Stomach (tissue), 8 donors: ENCODE measurements at regions not wholly inside any gene's neighbourhood (a gene's known extent, or its start where the extent isn't known, plus 50 kb on each side); places are given as distances from the start of the nearest gene placed in this dataset.

Experiments
- DNase-seq, 2 donors: peaks; one replicate each; pipeline versions ENCODE4 v3.0.0 to v3.0.0-alpha.2; 2013 to 2019
- H3K27ac ChIP-seq, 5 donors: fragments of 200-600 bp in 4 of 5; sonication (generic) in 4 of 5; one replicate each; pipeline ENCODE4 v1.5.1; 2013 to 2019; ENCODE audit warnings: mild to moderate bottlenecking in 1 of 5, moderate library complexity in 1 of 5
- H3K27me3 ChIP-seq, 3 donors: fragments of 200-600 bp; sonication (generic); one replicate each; pipeline ENCODE4 v1.5.1; 2017 to 2019; ENCODE audit warnings: mixed run types in 1 of 3
- H3K36me3 ChIP-seq, 4 donors: fragments of 200-600 bp; sonication (generic); 1 replicate in 3 of 4; 2 replicates in 1 of 4; pipeline ENCODE4 v1.5.1; 2016 to 2019
- H3K4me1 ChIP-seq, 4 donors: fragments of 200-600 bp; sonication (generic); one replicate each; pipeline ENCODE4 v1.5.1; 2016 to 2019
- H3K4me3 ChIP-seq, 4 donors: fragments of 200-600 bp; sonication (generic) in 3 of 4; one replicate each; pipeline ENCODE4 v1.5.1; 2016 to 2019; ENCODE audit warnings: mild to moderate bottlenecking in 1 of 4
- H3K9me3 ChIP-seq, 4 donors: fragments of 200-600 bp; sonication (generic); one replicate each; pipeline ENCODE4 v1.5.1; 2016 to 2019
- EP300 ChIP-seq: sonication (generic); formaldehyde crosslinking; IDR thresholded peaks from one replicate; pipeline ENCODE4 v1.6.1; 2017; ENCODE audit warnings: antibody characterized with exemption
- POLR2A ChIP-seq, 4 donors: fragments of 450-650 bp; IDR thresholded peaks; one replicate each; pipeline ENCODE4 v1.6.1; 2016; ENCODE audit warnings: antibody characterized with exemption in 4 of 4, control low read depth in 2 of 4, mild to moderate bottlenecking in 1 of 4, moderate library complexity in 1 of 4
- POLR2AphosphoS5 ChIP-seq, 3 donors: sonication (generic); formaldehyde crosslinking; IDR thresholded peaks; one replicate each; pipeline ENCODE4 v1.6.1; 2016; ENCODE audit warnings: antibody characterized with exemption in 3 of 3
- WGBS, 5 donors: extraction: QIAGEN DNeasy Blood & Tissue Kit in 3 of 5; methylation state at CpG; one replicate each; pipeline versions ENCODE4 v1.1.5 to v1.1.7; 2013 to 2018; 5-methylcytosine and 5-hydroxymethylcytosine counted together
- intact Hi-C: fragments of 100-400 bp; cut with DNase I; formaldehyde crosslinking; loops from one replicate; pipeline ENCODE4 v1.15.1; 2023; ENCODE audit warnings: low total_unique reads
- TF ChIP-seq, protein P1 (sequence below), 7 experiments: fragments of 450-650 bp in 4 of 7; fragments of 200-600 bp in 3 of 7; sonication (generic) in 3 of 7; IDR thresholded peaks; one replicate each; pipeline ENCODE4 v1.5.1; 2016 to 2019; ENCODE audit warnings: antibody characterized with exemption in 7 of 7, control low read depth in 2 of 7, mild to moderate bottlenecking in 1 of 7
- donor health status: healthy with polysubstance abuse.
- donor health status: Bipolar disorder and iron deficiency.
- donor health status: healthy.

DNA sequence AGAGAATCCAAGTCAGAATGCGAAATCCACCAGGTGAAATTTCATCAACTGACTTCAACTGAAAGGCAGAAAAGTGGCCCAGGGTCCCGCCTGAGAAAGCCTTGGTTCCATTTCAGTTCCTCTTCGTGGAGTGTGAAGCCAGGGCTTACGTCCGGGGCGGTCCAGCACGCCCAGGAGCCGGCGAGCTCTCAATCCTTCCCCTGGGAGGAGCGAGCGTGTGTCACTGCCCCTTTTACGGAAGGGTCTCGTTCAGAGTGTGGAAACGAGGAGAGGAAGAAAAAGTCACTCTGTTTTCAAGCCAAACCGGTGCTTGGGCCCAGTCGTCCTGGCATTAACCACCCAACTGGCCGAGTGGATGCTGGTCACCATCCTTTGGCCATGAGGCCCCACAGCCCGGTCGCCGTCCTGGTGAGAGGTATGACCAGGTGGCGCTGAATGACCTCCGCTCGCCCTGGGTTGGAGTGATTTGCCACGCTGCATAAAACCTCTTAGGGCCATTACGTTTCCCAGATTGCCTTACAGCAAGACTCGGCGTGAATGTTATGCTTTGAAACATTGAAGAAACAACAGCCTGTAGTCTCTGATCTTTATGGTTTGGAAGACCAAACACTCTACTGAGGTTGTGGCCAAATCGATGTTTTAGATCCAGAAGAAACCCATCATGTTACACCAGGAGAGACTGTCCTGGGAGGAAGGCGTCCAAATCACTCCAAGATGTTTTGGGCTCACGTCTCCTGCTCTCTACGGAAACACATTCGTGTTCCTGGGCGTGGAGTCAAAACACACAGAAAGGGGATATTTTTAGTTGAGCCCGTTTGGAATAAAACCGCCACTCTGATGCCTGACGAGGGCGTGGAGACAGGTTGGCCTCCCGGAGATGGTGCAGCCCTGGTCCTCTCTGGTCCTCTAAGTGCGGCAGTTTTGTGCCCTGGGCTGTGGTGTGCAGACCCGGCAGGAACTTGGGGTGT, 93.6 kb upstream of the ACTRT2 start:
- H3K9me3 ChIP-seq, result peaks cover 0 to 6% (median 0%) of the 10 kb centered on the region in 4 donors
- no peaks in the 10 kb centered on the region for H3K36me3 ChIP-seq
- TF ChIP-seq EP300 (no peak), POLR2A (IDR thresholded peaks at IDR 0.05) (no peak), POLR2AphosphoS5 (IDR thresholded peaks at IDR 0.05) (no peak)
- TF ChIP-seq, protein P1, sequence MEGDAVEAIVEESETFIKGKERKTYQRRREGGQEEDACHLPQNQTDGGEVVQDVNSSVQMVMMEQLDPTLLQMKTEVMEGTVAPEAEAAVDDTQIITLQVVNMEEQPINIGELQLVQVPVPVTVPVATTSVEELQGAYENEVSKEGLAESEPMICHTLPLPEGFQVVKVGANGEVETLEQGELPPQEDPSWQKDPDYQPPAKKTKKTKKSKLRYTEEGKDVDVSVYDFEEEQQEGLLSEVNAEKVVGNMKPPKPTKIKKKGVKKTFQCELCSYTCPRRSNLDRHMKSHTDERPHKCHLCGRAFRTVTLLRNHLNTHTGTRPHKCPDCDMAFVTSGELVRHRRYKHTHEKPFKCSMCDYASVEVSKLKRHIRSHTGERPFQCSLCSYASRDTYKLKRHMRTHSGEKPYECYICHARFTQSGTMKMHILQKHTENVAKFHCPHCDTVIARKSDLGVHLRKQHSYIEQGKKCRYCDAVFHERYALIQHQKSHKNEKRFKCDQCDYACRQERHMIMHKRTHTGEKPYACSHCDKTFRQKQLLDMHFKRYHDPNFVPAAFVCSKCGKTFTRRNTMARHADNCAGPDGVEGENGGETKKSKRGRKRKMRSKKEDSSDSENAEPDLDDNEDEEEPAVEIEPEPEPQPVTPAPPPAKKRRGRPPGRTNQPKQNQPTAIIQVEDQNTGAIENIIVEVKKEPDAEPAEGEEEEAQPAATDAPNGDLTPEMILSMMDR (IDR thresholded peaks at IDR 0.05), result no peak
- intact Hi-C loops, result no loop called here
- H3K27ac ChIP-seq, result no peak overlapping the region
- peak in 1 of 2 donors; percentile 34 for DNase-seq
- peaks cover 0 to 88% (median 0%) of the 10 kb centered on the region in 3 donors for H3K27me3 ChIP-seq
- no peaks in the 10 kb centered on the region for H3K4me1 ChIP-seq
- H3K4me3 ChIP-seq, result no peak overlapping the region
- WGBS, 5 donors, result 62 to 73% (median 69%) methylated on average over 40 of the region's 40 CpGs

DNA sequence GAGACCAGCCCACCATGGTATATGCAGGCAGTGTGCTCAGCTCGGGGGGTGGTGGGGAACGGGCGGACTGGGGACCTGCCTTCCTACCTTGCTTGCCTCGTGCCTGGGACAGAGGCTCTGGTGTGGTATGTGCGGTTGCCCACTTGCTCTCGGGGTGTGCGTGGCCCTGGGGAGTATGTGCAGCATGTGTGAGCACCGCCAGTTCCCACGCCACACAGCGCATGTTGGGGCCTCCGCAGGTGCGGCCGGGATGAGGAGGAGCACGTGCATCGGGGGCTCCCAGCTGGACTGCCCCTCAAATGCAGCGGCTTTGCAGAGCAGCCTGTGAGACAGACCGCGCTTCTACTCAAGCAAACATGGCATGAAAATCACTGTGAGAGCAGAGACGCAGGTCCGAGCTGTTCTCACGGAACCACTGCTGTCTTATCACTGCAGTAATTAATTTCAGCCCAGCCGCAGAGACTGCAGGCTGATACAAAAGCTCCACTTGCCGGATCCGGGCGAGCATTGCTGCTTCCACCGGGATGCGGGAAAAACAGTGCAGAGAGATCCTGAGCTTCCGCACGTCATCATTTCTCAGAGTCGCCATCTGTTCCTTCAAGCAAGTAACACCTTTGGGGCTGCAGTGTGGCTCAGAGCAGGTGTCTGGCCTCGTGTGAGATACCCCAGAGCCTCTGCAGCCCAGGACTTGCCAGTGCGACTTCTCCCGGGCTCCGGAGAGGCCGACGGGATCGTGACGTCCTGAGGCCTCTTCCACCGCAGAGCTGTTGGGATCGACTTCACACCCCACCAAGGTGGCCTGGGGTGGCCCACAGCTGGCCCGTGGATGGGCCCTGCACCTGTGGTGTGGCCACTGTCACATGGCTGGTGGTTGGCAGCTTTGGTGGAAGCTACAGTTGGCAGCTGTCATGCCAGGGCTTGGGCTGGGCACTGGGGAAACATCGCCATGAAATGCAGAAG, 92.6 kb upstream of the ACTRT2 start:
- Histone ChIP-seq H3K4me1 (no peaks in the 10 kb centered on the region), H3K9me3 (peaks cover 0 to 6% (median 0%) of the 10 kb centered on the region in 4 donors), H3K27me3 (peaks cover 0 to 88% (median 3%) of the 10 kb centered on the region in 3 donors), H3K36me3 (no peaks in the 10 kb centered on the region), H3K27ac (no peak overlapping the region), H3K4me3 (no peak overlapping the region)
- intact Hi-C loops, result no loop called here
- TF ChIP-seq, protein P1 (IDR thresholded peaks at IDR 0.05), result no peak
- TF ChIP-seq POLR2AphosphoS5 (IDR thresholded peaks at IDR 0.05) (no peak), EP300 (no peak), POLR2A (IDR thresholded peaks at IDR 0.05) (no peak)
- WGBS, 5 donors, result 62 to 78% (median 75%) methylated on average over 33 to 42 of the region's 42 CpGs
- peak in 1 of 2 donors; percentile 35 for DNase-seq

DNA sequence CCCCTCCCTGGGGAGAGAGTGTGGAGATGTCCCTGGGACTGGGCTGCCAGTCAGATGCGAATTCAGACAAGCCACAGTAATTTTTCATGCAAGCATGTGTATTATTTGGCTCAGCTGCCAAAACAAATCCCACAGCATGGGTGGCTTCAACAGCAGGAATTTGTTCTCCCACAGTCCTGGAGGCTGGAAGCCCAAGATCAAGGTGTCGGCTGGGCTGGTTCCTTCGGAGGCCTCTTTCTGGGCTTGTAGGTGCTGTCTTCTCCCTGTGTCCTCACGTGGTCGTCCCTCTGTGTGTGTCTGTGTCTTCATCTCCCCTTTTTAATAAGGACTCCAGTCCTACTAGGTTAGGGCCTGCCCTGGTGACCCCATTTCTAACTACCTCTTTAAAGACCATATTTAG, 91.9 kb upstream of the ACTRT2 start:
- TF ChIP-seq POLR2A (IDR thresholded peaks at IDR 0.05) (no peak), EP300 (no peak), POLR2AphosphoS5 (IDR thresholded peaks at IDR 0.05) (no peak)
- TF ChIP-seq, protein P1 (IDR thresholded peaks at IDR 0.05), result no peak
- H3K4me1 ChIP-seq, result no peaks in the 10 kb centered on the region
- 71 to 94% (median 85%) methylated on average over 5 of the region's 5 CpGs for WGBS, 5 donors
- DNase-seq, result no peak
- peaks cover 0 to 6% (median 0%) of the 10 kb centered on the region in 4 donors for H3K9me3 ChIP-seq
- H3K27me3 ChIP-seq, result peaks cover 0 to 88% (median 3%) of the 10 kb centered on the region in 3 donors
- intact Hi-C loops, result no loop called here
- no peak overlapping the region for H3K27ac ChIP-seq
- H3K4me3 ChIP-seq, result no peak overlapping the region
- no peaks in the 10 kb centered on the region for H3K36me3 ChIP-seq
